Testis (tissue), 2 donors: ENCODE measurements at regions not wholly inside any gene's neighbourhood (a gene's known extent, or its start where the extent isn't known, plus 50 kb on each side); places are given as distances from the start of the nearest gene placed in this dataset.
"Not testable (repeated sequence)": the region's sequence is repeated elsewhere in the genome, so short reads cannot be mapped to it uniquely, and the experiment has no call there.

Experiments
- CTCF ChIP-seq, 3 experiments: fragments of 450-650 bp in 2 of 3; fragments of 200-600 bp in 1 of 3; sonication (generic) in 1 of 3; IDR thresholded peaks; one replicate each; pipeline ENCODE4 v1.5.1; 2016 to 2019; ENCODE audit warnings: antibody characterized with exemption in 3 of 3, mild to moderate bottlenecking in 2 of 3, moderate library complexity in 1 of 3
- POLR2A ChIP-seq: fragments of 450-650 bp; IDR thresholded peaks from one replicate; pipeline ENCODE4 v1.6.1; 2017; ENCODE audit warnings: antibody characterized with exemption, mild to moderate bottlenecking, moderate library complexity

- TF ChIP-seq CTCF (IDR thresholded peaks at IDR 0.05); POLR2A: not testable (repeated sequence)
Measured at GRCh38 chr9:40986332-40986731, 142.1 kb downstream of the FOXD4L6 start.
